ENCODE measurements at regions not wholly inside any gene's neighbourhood (a gene's known extent, or its start where the extent isn't known, plus 50 kb on each side); places are given as distances from the start of the nearest gene placed in this dataset.

DNA sequence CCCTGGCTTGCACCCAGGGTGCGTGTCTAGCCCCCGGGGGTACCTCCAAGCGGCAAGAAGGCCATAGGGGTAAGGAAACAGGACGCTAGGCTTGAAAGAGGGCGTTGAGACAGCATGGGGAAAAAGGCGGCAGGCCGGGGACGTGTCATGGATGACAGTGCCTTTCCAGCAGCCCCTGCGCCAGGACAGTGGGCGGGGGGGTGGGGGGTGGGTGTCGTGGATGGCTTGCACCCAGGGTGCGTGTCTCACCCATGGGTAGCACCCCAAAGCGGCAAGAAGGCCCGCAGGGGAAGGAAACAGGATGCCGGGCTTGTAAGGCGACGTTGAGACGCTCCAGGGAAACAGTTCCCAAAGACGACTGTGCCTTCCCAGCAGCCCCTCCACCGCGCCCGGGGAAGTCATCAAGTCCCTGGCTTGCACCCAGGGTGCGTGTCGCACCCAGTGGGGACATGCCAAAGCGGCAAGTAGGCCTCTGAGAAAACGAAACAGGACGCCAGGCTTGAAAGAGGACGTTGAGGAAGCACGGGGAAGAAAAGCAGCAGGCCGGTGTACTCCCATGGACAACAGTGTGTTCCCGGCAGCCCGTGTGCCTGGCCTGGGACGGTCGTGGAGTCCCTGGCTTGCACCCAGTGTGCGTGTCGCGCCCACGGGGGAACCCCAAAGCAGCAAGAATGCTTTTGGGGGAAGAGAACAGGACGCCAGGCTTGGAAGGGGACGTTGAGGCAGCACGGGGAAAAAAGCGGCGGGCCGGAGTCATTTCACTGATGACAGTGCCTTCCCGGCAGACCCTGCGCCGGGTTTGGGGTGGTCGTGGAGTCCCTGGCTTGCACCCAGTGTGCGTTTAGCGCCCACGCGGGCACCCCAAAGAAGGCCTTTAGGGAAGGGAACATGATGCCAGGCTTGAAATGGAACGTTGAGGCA is 163.5 kb upstream of the ALG10B start:
- Histone ChIP-seq H3K4me1 (replicated peaks in 1 of 4; ENCODE audit: control insufficient read depth in 3 of 4, insufficient read depth in 4 of 4, low read length in 3 of 4) (no peaks in the 10 kb centered on the region), H3K4ac (replicated peaks; ENCODE audit: insufficient read length, low read depth, low read length) (no peak overlapping the region), H3K23me2 (ENCODE audit: low read depth, low read length) (no peaks in the 10 kb centered on the region), H3K27me3 (replicated peaks in 1 of 4; ENCODE audit: control insufficient read depth in 3 of 4, extremely low read depth in 1 of 4, insufficient read depth in 3 of 4, low read length in 3 of 4) (no peaks in the 10 kb centered on the region), H3K14ac (ENCODE audit: insufficient read length) (no peak overlapping the region), H2BK12ac (ENCODE audit: low read depth, low read length) (no peak overlapping the region), H3K79me2 (ENCODE audit: control insufficient read depth in 1 of 2, insufficient read depth in 2 of 2, low read length in 2 of 2) (no peaks in the 10 kb centered on the region), H3K79me1 (ENCODE audit: low read depth, low read length) (no peaks in the 10 kb centered on the region), H3K56ac (replicated peaks; ENCODE audit: insufficient read length, low read depth, low read length) (no peak overlapping the region), H3K4me3 (ENCODE audit: extremely low read depth in 1 of 4, insufficient read depth in 2 of 4, low read depth in 3 of 4, low read length in 4 of 4) (no peak overlapping the region), H2BK15ac (ENCODE audit: low read length) (no peak overlapping the region), H3K36me3 (ENCODE audit: control insufficient read depth in 2 of 4, insufficient read depth in 4 of 4, low read length in 3 of 4) (no peaks in the 10 kb centered on the region), H3K9ac (replicated peaks in 1 of 4; ENCODE audit: extremely low read depth in 1 of 4, low read depth in 3 of 4, low read length in 3 of 4) (no peak overlapping the region), H4K20me1 (replicated peaks in 1 of 2; ENCODE audit: control insufficient read depth in 1 of 2, insufficient read depth in 2 of 2, low read length in 2 of 2) (no peaks in the 10 kb centered on the region), H4K91ac (replicated peaks; ENCODE audit: insufficient read length, low read length) (no peak overlapping the region), H4K5ac (ENCODE audit: insufficient read length, low read depth, low read length) (no peak overlapping the region), H3K9me3 (ENCODE audit: insufficient read depth in 2 of 2, low read depth in 1 of 2, low read length in 1 of 2) (peaks cover 77 to 98% of the 10 kb centered on the region in 2 experiments), H4K8ac (ENCODE audit: extremely low read depth, insufficient read depth, low read length) (no peak overlapping the region), H2AFZ (ENCODE audit: low read length) (no peak overlapping the region), H2BK20ac (ENCODE audit: low read length) (no peak overlapping the region), H3K23ac (ENCODE audit: insufficient read length) (no peak overlapping the region), H3K18ac (ENCODE audit: extremely low read depth, low read length) (no peak overlapping the region), H2AK5ac (ENCODE audit: low read depth, low read length) (no peak overlapping the region), H2BK120ac (replicated peaks; ENCODE audit: low read depth, low read length) (no peak overlapping the region), H3K4me2 (ENCODE audit: insufficient read depth in 1 of 2, low read depth in 2 of 2, low read length in 2 of 2) (no peak overlapping the region), H3K27ac (ENCODE audit: low read depth, low read length) (no peak overlapping the region), H2BK5ac (ENCODE audit: low read depth, low read length) (no peak overlapping the region)
- FAIRE-seq (no peak), DNase-seq (ENCODE audit: low read depth in 1 of 2, low spot score in 2 of 2) (no peak)
- ChIA-PET CTCF (ENCODE audit: partially characterized antibody) (no interaction called here), POLR2A (ENCODE audit: partially characterized antibody) (no interaction called here)
- WGBS, 2 experiments (ENCODE audit: extremely low coverage in 1 of 2, insufficient coverage in 1 of 2, insufficient read length in 1 of 2, insufficient replicate concordance in 2 of 2, low coverage in 1 of 2, low lambda C conversion rate in 2 of 2, missing lambda C conversion rate in 1 of 2) = 87% methylated on average over 44 of the region's 53 CpGs; no CpG with 5 or more reads in 1 of the 2 experiments
- TF ChIP-seq SIX5 (IDR thresholded peaks at IDR 0.05; ENCODE audit: low read depth, low read length) = no peak
- TF ChIP-seq SAP30 (IDR thresholded peaks at IDR 0.05; ENCODE audit: insufficient read depth, insufficient replicate concordance, low read length) = no peak
- TF ChIP-seq SRF (IDR thresholded peaks at IDR 0.05; ENCODE audit: low read depth, low read length) = no peak
- TF ChIP-seq, protein P1, sequence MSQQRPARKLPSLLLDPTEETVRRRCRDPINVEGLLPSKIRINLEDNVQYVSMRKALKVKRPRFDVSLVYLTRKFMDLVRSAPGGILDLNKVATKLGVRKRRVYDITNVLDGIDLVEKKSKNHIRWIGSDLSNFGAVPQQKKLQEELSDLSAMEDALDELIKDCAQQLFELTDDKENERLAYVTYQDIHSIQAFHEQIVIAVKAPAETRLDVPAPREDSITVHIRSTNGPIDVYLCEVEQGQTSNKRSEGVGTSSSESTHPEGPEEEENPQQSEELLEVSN (IDR thresholded peaks at IDR 0.05) = no peak
